ENCODE measurements at regions not wholly inside any gene's neighbourhood (a gene's known extent, or its start where the extent isn't known, plus 50 kb on each side); places are given as distances from the start of the nearest gene placed in this dataset.

GRCh38 chr1:87803375-87803774, 474.7 kb downstream of the LMO4 start:
- no peak for TF ChIP-seq EZH2 (IDR thresholded peaks at IDR 0.05; ENCODE audit: borderline replicate concordance, low read depth, low read length, poor library complexity, severe bottlenecking)
- no peak for TF ChIP-seq CTCF (conservative IDR thresholded peaks at IDR 0.05; ENCODE audit: low read depth, low read length)

Data from A673 (cell line).